Esophagus squamous epithelium (tissue), 5 donors: ENCODE measurements at regions not wholly inside any gene's neighbourhood (a gene's known extent, or its start where the extent isn't known, plus 50 kb on each side); places are given as distances from the start of the nearest gene placed in this dataset.
A peak's percentile ranks its signal among the peaks of the same experiment; 100 is the strongest.

Experiments used
- DNase-seq: peaks from one replicate; lab custom pipeline; 2025; lab: John Stamatoyannopoulos, UW
- H3K27ac ChIP-seq, 4 donors: fragments of 200-600 bp; sonication (generic); one replicate each; pipeline ENCODE4 v1.5.1; 2016 to 2019; ENCODE audit warnings: mild to moderate bottlenecking in 1 of 4
- H3K27me3 ChIP-seq, 4 donors: fragments of 200-600 bp; sonication (generic); 1 replicate in 3 of 4; 2 replicates in 1 of 4; pipeline versions ENCODE4 v1.5.1 to v1.6.0; 2017 to 2021; ENCODE audit warnings: antibody characterized with exemption in 1 of 4
- H3K36me3 ChIP-seq, 3 donors: fragments of 200-600 bp; sonication (generic); one replicate each; pipeline ENCODE4 v1.5.1; 2016 to 2019
- H3K4me1 ChIP-seq, 3 donors: fragments of 200-600 bp; sonication (generic); one replicate each; pipeline ENCODE4 v1.5.1; 2017 to 2019
- H3K4me3 ChIP-seq, 4 donors: fragments of 200-600 bp; sonication (generic); 1 replicate in 3 of 4; 2 replicates in 1 of 4; pipeline ENCODE4 v1.5.1; 2016 to 2019; ENCODE audit warnings: mild to moderate bottlenecking in 2 of 4, moderate library complexity in 1 of 4
- H3K9me3 ChIP-seq, 3 donors: fragments of 200-600 bp; sonication (generic); one replicate each; pipeline ENCODE4 v1.5.1; 2016 to 2019
- POLR2A ChIP-seq, 4 donors: fragments of 450-650 bp; IDR thresholded peaks; one replicate each; pipeline ENCODE4 v1.6.1; 2017; ENCODE audit warnings: antibody characterized with exemption in 4 of 4, mild to moderate bottlenecking in 4 of 4, moderate library complexity in 3 of 4
- WGBS, 2 donors: methylation state at CpG; one replicate each; pipeline ENCODE4 v1.1.5; 2018; 5-methylcytosine and 5-hydroxymethylcytosine counted together
- intact Hi-C: fragments of 100-400 bp; cut with DNase I; formaldehyde crosslinking; loops from one replicate; pipeline ENCODE4 v1.15.0; 2022
- TF ChIP-seq, protein P1 (sequence below), 6 experiments: fragments of 450-650 bp in 4 of 6; fragments of 200-600 bp in 2 of 6; sonication (generic) in 2 of 6; IDR thresholded peaks; one replicate each; pipeline ENCODE4 v1.5.1; 2016 to 2019; ENCODE audit warnings: antibody characterized with exemption in 6 of 6, mild to moderate bottlenecking in 4 of 6, moderate library complexity in 4 of 6
- donor health status: DM: yes; HTN: yes; CAD: no.

DNA sequence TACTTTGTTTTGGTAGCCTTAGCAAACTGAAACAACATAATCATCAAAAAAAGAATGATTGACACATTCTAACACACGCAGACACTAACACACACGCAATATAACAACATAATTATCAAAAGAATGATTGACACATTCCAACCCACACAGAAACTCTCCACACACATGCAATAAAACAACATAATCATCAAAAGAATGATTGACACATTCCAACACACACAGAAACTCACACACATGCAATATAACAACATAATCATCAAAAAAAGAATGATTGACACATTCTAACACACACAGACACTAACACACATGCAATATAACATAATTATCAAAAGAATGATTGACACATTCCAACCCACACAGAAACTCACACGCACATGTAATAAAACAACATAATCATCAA is 172.4 kb downstream of the THBS2 start:
- H3K4me3 ChIP-seq: no peak overlapping the region
- H3K36me3 ChIP-seq: no peaks in the 10 kb centered on the region
- no peak for TF ChIP-seq POLR2A (IDR thresholded peaks at IDR 0.05)
- TF ChIP-seq, protein P1, sequence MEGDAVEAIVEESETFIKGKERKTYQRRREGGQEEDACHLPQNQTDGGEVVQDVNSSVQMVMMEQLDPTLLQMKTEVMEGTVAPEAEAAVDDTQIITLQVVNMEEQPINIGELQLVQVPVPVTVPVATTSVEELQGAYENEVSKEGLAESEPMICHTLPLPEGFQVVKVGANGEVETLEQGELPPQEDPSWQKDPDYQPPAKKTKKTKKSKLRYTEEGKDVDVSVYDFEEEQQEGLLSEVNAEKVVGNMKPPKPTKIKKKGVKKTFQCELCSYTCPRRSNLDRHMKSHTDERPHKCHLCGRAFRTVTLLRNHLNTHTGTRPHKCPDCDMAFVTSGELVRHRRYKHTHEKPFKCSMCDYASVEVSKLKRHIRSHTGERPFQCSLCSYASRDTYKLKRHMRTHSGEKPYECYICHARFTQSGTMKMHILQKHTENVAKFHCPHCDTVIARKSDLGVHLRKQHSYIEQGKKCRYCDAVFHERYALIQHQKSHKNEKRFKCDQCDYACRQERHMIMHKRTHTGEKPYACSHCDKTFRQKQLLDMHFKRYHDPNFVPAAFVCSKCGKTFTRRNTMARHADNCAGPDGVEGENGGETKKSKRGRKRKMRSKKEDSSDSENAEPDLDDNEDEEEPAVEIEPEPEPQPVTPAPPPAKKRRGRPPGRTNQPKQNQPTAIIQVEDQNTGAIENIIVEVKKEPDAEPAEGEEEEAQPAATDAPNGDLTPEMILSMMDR (IDR thresholded peaks at IDR 0.05): no peak
- no peak overlapping the region for H3K27ac ChIP-seq
- H3K27me3 ChIP-seq: no peaks in the 10 kb centered on the region
- no peak for DNase-seq
- no peaks in the 10 kb centered on the region for H3K9me3 ChIP-seq
- WGBS, 2 donors: 74 to 75% methylated on average over 3 of the region's 3 CpGs
- H3K4me1 ChIP-seq: no peaks in the 10 kb centered on the region
- intact Hi-C loops: no loop called here

DNA sequence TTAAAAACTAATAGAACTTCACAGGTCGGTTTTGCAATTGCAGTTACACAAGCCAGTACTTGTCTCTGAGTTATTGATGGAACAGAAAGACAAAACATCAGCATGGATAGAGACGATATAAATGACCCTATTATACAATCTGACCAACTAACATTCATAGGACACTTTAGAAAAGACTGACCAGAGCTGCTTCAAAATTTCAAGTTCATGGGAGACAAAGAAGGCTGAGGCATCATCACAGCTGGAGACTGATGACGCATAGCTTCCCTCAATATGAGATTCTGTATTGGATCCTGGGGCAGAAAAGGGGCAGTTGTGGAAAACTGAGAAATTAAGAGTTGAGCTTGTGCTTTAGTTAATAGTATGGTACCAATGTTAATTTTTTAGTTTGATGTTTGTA is 174.0 kb downstream of the THBS2 start:
- TF ChIP-seq, protein P1 (IDR thresholded peaks at IDR 0.05): no peak
- TF ChIP-seq POLR2A (IDR thresholded peaks at IDR 0.05): no peak
- Histone ChIP-seq H3K9me3 (no peaks in the 10 kb centered on the region), H3K4me1 (peaks cover 0 to 9% (median 0%) of the 10 kb centered on the region in 3 donors), H3K27ac (no peak overlapping the region), H3K27me3 (no peaks in the 10 kb centered on the region), H3K36me3 (no peaks in the 10 kb centered on the region), H3K4me3 (no peak overlapping the region)
- DNase-seq: no peak
- WGBS, 2 donors: 41 to 51% methylated on average over 3 of the region's 3 CpGs
- intact Hi-C loops: no loop called here

DNA sequence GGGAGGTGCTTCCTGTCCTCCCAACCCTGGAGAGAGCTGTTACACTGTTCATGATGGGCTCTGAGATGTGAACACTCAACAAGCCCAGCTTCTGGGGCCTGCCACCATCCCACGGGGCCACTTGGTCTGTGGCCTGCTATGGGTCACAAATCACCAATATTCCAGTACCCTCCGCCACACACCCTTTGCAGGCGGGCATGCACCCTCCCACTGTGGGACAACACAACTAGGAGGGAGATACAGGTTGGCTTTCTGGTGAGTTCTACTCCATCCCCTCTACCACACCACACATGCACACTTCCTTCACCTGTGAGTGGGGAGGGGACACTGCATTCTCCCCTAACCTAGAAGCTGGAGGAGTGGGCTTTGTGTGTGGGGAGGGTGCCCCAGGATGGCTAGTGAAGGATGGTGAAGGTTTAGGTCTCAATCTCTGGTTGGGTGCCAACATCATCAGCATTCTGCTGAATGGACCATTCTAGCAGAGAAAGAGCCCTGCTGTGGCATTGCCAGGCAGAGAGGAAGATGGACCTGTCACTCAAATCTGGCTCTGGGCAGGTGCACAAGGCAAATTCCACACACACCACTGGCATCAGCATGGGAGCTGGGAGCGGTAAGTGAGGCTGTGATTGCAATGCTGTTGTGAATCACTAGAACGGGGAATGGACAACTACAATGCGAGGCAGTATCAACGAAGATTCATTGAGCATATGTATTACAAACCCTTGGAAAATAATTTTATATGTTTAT is 175.1 kb downstream of the THBS2 start:
- Histone ChIP-seq H3K4me1 (peaks cover 0 to 18% (median 0%) of the 10 kb centered on the region in 3 donors), H3K4me3 (no peak overlapping the region), H3K36me3 (no peaks in the 10 kb centered on the region), H3K27ac (no peak overlapping the region), H3K27me3 (no peaks in the 10 kb centered on the region), H3K9me3 (no peaks in the 10 kb centered on the region)
- 89 to 90% methylated on average over 4 to 7 of the region's 7 CpGs for WGBS, 2 donors
- intact Hi-C loops: no loop called here
- no peak for DNase-seq
- no peak for TF ChIP-seq POLR2A (IDR thresholded peaks at IDR 0.05)
- TF ChIP-seq, protein P1 (IDR thresholded peaks at IDR 0.05): no peak

DNA sequence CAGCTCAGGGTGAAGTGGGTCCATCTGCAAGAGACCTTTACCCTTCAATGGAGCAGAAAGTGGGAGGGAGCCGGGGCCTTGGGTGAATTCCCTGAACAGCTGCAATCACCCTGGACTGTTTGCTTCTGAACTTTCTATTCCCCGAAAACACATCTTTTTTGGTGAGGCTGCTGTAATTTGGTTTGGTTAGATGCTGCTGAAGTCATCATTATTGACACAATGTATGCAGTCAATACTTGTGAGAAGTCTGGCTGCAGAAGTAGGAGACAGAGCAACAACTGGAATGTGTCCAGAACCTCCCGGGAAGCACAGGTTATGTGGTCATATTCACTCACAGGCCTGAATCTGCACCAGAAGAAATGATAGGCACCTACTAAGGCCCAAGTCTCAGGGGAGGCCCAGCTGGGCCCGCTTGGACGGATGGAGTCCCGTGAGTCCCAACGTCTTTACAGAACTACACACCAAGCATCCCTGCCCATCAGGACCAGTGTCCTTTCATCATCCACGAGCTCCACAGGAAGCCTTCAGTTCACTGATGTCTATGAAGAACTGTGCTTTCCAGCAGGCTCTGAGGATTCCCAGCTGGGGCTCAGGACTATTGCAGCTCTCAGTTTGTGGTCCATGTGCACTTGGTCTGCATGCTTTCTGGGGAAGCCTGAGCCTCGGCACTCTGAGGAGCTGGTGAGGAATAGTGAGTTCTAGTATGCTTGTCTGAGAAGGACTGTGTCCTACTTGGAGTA is 177.6 kb downstream of the THBS2 start:
- Histone ChIP-seq H3K4me1 (peaks cover 0 to 26% (median 0%) of the 10 kb centered on the region in 3 donors), H3K36me3 (no peaks in the 10 kb centered on the region), H3K27ac (peak overlapping the region in 3 of 4 donors; percentile 56 to 71 (median 63)), H3K9me3 (no peaks in the 10 kb centered on the region), H3K27me3 (no peaks in the 10 kb centered on the region), H3K4me3 (no peak overlapping the region)
- WGBS, 2 donors: 79 to 85% methylated on average over 4 to 9 of the region's 9 CpGs
- no peak for DNase-seq
- no peak for TF ChIP-seq POLR2A (IDR thresholded peaks at IDR 0.05)
- TF ChIP-seq, protein P1 (IDR thresholded peaks at IDR 0.05): no peak
- intact Hi-C loops: no loop called here
